Effector memory CD8-positive, alpha-beta T cell (primary cell): ENCODE measurements at regions not wholly inside any gene's neighbourhood (a gene's known extent, or its start where the extent isn't known, plus 50 kb on each side); places are given as distances from the start of the nearest gene placed in this dataset.

Experiments used
- ATAC-seq: fragments of 150-1000 bp; cut with Tn5 transposase; replicated peaks from 2 replicates; pipeline ENCODE4 v1.10.0; 2021; ENCODE audit warnings: mild to moderate bottlenecking, moderate library complexity
- DNase-seq, 3 experiments: peaks; one replicate each; pipeline ENCODE4 v3.0.0; 2021
- H3K27ac Mint-ChIP-seq, 2 donors: one replicate each; pipeline ENCODE4 v1.8.0; 2022; ENCODE audit warnings: mild to moderate bottlenecking in 2 of 2, mixed read lengths in 2 of 2, moderate library complexity in 2 of 2
- H3K27me3 Mint-ChIP-seq, 2 donors: one replicate each; pipeline ENCODE4 v1.8.0; 2022; ENCODE audit warnings: mixed read lengths in 2 of 2
- H3K36me3 Mint-ChIP-seq: one replicate; pipeline ENCODE4 v1.8.0; 2022; ENCODE audit warnings: mild to moderate bottlenecking, moderate library complexity, mixed read lengths; ENCODE audit not compliant: insufficient read depth
- H3K4me1 Mint-ChIP-seq, 2 donors: one replicate each; pipeline ENCODE4 v1.8.0; 2022; ENCODE audit warnings: low read depth in 2 of 2, mixed read lengths in 2 of 2
- H3K4me3 Mint-ChIP-seq, 2 donors: one replicate each; pipeline ENCODE4 v1.8.0; 2022; ENCODE audit warnings: mild to moderate bottlenecking in 2 of 2, mixed read lengths in 2 of 2, moderate library complexity in 2 of 2
- H3K9me3 Mint-ChIP-seq, 2 donors: one replicate each; pipeline ENCODE4 v1.8.0; 2022; ENCODE audit warnings: mixed read lengths in 2 of 2

- ATAC-seq, result no peak
- Mint-ChIP-seq H3K36me3 (no peaks in the 10 kb centered on the region), H3K4me3 (no peak overlapping the region), H3K9me3 (peaks cover 0 to 3% of the 10 kb centered on the region in 2 donors), H3K4me1 (no peaks in the 10 kb centered on the region), H3K27me3 (no peaks in the 10 kb centered on the region), H3K27ac (no peak overlapping the region)
- DNase-seq, result no peak
Measured at GRCh38 chr5:61887271-61887670, 418.7 kb upstream of the KIF2A start.

GRCh38 chr5:61894046-61894445 lies 412.0 kb upstream of the KIF2A start:
- Mint-ChIP-seq H3K4me3 (no peak overlapping the region), H3K27ac (no peak overlapping the region), H3K36me3 (no peaks in the 10 kb centered on the region), H3K4me1 (no peaks in the 10 kb centered on the region), H3K27me3 (no peaks in the 10 kb centered on the region), H3K9me3 (peaks cover 0 to 7% of the 10 kb centered on the region in 2 donors)
- no peak for ATAC-seq
- no peak for DNase-seq

GRCh38 chr5:61896811-61897210 lies 409.2 kb upstream of the KIF2A start:
- no peak for DNase-seq
- H3K27ac Mint-ChIP-seq, result no peak overlapping the region
- H3K36me3 Mint-ChIP-seq, result no peaks in the 10 kb centered on the region
- H3K4me3 Mint-ChIP-seq, result no peak overlapping the region
- peaks cover 0 to 7% of the 10 kb centered on the region in 2 donors for H3K9me3 Mint-ChIP-seq
- no peak for ATAC-seq
- no peaks in the 10 kb centered on the region for H3K27me3 Mint-ChIP-seq
- no peaks in the 10 kb centered on the region for H3K4me1 Mint-ChIP-seq

- H3K27me3 Mint-ChIP-seq, result no peaks in the 10 kb centered on the region
- H3K9me3 Mint-ChIP-seq, result peaks cover 0 to 7% of the 10 kb centered on the region in 2 donors
- no peak overlapping the region for H3K4me3 Mint-ChIP-seq
- DNase-seq (no peak), ATAC-seq (no peak)
- H3K27ac Mint-ChIP-seq, result no peak overlapping the region
- H3K4me1 Mint-ChIP-seq, result no peaks in the 10 kb centered on the region
- H3K36me3 Mint-ChIP-seq, result no peaks in the 10 kb centered on the region
Measured at GRCh38 chr5:61897251-61897650, 408.8 kb upstream of the KIF2A start.

- no peak for ATAC-seq
- H3K27ac Mint-ChIP-seq, result no peak overlapping the region
- H3K4me3 Mint-ChIP-seq, result no peak overlapping the region
- no peaks in the 10 kb centered on the region for H3K36me3 Mint-ChIP-seq
- no peak for DNase-seq
- H3K4me1 Mint-ChIP-seq, result no peaks in the 10 kb centered on the region
- no peaks in the 10 kb centered on the region for H3K27me3 Mint-ChIP-seq
- H3K9me3 Mint-ChIP-seq, result no peaks in the 10 kb centered on the region
Measured at GRCh38 chr5:61901997-61902396, 404.0 kb upstream of the KIF2A start.

- Mint-ChIP-seq H3K4me3 (no peak overlapping the region), H3K27ac (no peak overlapping the region), H3K27me3 (no peaks in the 10 kb centered on the region), H3K9me3 (no peaks in the 10 kb centered on the region), H3K36me3 (peaks cover 3% of the 10 kb centered on the region), H3K4me1 (no peaks in the 10 kb centered on the region)
- ATAC-seq (no peak), DNase-seq (no peak)
Measured at GRCh38 chr5:61904730-61905129, 401.3 kb upstream of the KIF2A start.

GRCh38 chr5:61905613-61906012 lies 400.4 kb upstream of the KIF2A start:
- no peaks in the 10 kb centered on the region for H3K27me3 Mint-ChIP-seq
- DNase-seq, result no peak
- peaks cover 3% of the 10 kb centered on the region for H3K36me3 Mint-ChIP-seq
- H3K9me3 Mint-ChIP-seq, result no peaks in the 10 kb centered on the region
- no peak for ATAC-seq
- no peaks in the 10 kb centered on the region for H3K4me1 Mint-ChIP-seq
- H3K27ac Mint-ChIP-seq, result no peak overlapping the region
- H3K4me3 Mint-ChIP-seq, result no peak overlapping the region

GRCh38 chr5:61906820-61907219 lies 399.2 kb upstream of the KIF2A start:
- ATAC-seq, result no peak
- Mint-ChIP-seq H3K9me3 (peaks cover 0 to 2% of the 10 kb centered on the region in 2 donors), H3K27ac (peak overlapping the region in 1 of 2 donors; percentile 35)

GRCh38 chr5:61907995-61908394 lies 398.0 kb upstream of the KIF2A start:
- no peak overlapping the region for H3K4me3 Mint-ChIP-seq
- H3K36me3 Mint-ChIP-seq, result peaks cover 3% of the 10 kb centered on the region

More at GRCh38 chr5:61906820-61907219, 399.2 kb upstream of the KIF2A start:
- H3K4me1 Mint-ChIP-seq, result no peaks in the 10 kb centered on the region
- no peak for DNase-seq
- peaks cover 3% of the 10 kb centered on the region for H3K36me3 Mint-ChIP-seq
- H3K4me3 Mint-ChIP-seq, result no peak overlapping the region
- no peaks in the 10 kb centered on the region for H3K27me3 Mint-ChIP-seq

GRCh38 chr5:61910771-61911170 lies 395.2 kb upstream of the KIF2A start:
- Mint-ChIP-seq H3K36me3 (peaks cover 3% of the 10 kb centered on the region), H3K4me1 (no peaks in the 10 kb centered on the region), H3K9me3 (peaks cover 0 to 2% of the 10 kb centered on the region in 2 donors), H3K27me3 (no peaks in the 10 kb centered on the region), H3K4me3 (no peak overlapping the region), H3K27ac (no peak overlapping the region)
- no peak for DNase-seq
- no peak for ATAC-seq

More at GRCh38 chr5:61907995-61908394, 398.0 kb upstream of the KIF2A start:
- Mint-ChIP-seq H3K27me3 (no peaks in the 10 kb centered on the region), H3K4me1 (no peaks in the 10 kb centered on the region), H3K27ac (no peak overlapping the region), H3K9me3 (peaks cover 0 to 2% of the 10 kb centered on the region in 2 donors)
- ATAC-seq (no peak), DNase-seq (no peak)

GRCh38 chr5:61912559-61912958 lies 393.4 kb upstream of the KIF2A start:
- DNase-seq (no peak), ATAC-seq (no peak)
- H3K4me1 Mint-ChIP-seq, result no peaks in the 10 kb centered on the region
- H3K9me3 Mint-ChIP-seq, result peaks cover 0 to 2% of the 10 kb centered on the region in 2 donors
- no peak overlapping the region for H3K4me3 Mint-ChIP-seq
- peaks cover 3% of the 10 kb centered on the region for H3K36me3 Mint-ChIP-seq
- no peak overlapping the region for H3K27ac Mint-ChIP-seq
- no peaks in the 10 kb centered on the region for H3K27me3 Mint-ChIP-seq

GRCh38 chr5:61915646-61916045 lies 390.4 kb upstream of the KIF2A start:
- no peak overlapping the region for H3K4me3 Mint-ChIP-seq
- no peaks in the 10 kb centered on the region for H3K4me1 Mint-ChIP-seq
- H3K27me3 Mint-ChIP-seq, result no peaks in the 10 kb centered on the region
- no peak overlapping the region for H3K27ac Mint-ChIP-seq
- peaks cover 0 to 2% of the 10 kb centered on the region in 2 donors for H3K9me3 Mint-ChIP-seq
- DNase-seq, result no peak
- H3K36me3 Mint-ChIP-seq, result no peaks in the 10 kb centered on the region
- no peak for ATAC-seq

- no peak overlapping the region for H3K4me3 Mint-ChIP-seq
- H3K27me3 Mint-ChIP-seq, result no peaks in the 10 kb centered on the region
- no peak for ATAC-seq
Measured at GRCh38 chr5:61916621-61917620, 389.1 kb upstream of the KIF2A start.

GRCh38 chr5:61918611-61919010 lies 387.4 kb upstream of the KIF2A start:
- ATAC-seq, result no peak
- no peak overlapping the region for H3K27ac Mint-ChIP-seq
- no peaks in the 10 kb centered on the region for H3K4me1 Mint-ChIP-seq
- DNase-seq, result no peak
- H3K27me3 Mint-ChIP-seq, result no peaks in the 10 kb centered on the region
- H3K9me3 Mint-ChIP-seq, result no peaks in the 10 kb centered on the region
- H3K4me3 Mint-ChIP-seq, result no peak overlapping the region
- H3K36me3 Mint-ChIP-seq, result no peaks in the 10 kb centered on the region

More at GRCh38 chr5:61916621-61917620, 389.1 kb upstream of the KIF2A start:
- Mint-ChIP-seq H3K4me1 (no peaks in the 10 kb centered on the region), H3K9me3 (no peaks in the 10 kb centered on the region), H3K36me3 (no peaks in the 10 kb centered on the region), H3K27ac (no peak overlapping the region)
- DNase-seq, result no peak
